ENCODE measurements at regions not wholly inside any gene's neighbourhood (a gene's known extent, or its start where the extent isn't known, plus 50 kb on each side); places are given as distances from the start of the nearest gene placed in this dataset.

- 100% methylated on average over 1 of the region's 2 CpGs for WGBS (ENCODE audit: insufficient coverage)
- Histone ChIP-seq H3K4me1 (ENCODE audit: control extremely low read depth in 1 of 4, control insufficient read depth in 4 of 4, insufficient read depth in 4 of 4, low read length in 3 of 4) (peaks cover 3 to 6% (median 6%) of the 10 kb centered on the region in 4 experiments), H3K27ac (ENCODE audit: insufficient read depth in 1 of 2, low read depth in 1 of 2, low read length in 2 of 2, poor library complexity in 1 of 2, severe bottlenecking in 2 of 2) (no peak overlapping the region), H3K4me3 (ENCODE audit: control insufficient read depth in 1 of 7, extremely low read depth in 1 of 7, insufficient read depth in 4 of 7, low read depth in 2 of 7, low read length in 6 of 7) (no peak overlapping the region), H3K36me3 (ENCODE audit: control insufficient read depth in 4 of 4, insufficient read depth in 4 of 4, low read length in 3 of 4) (no peaks in the 10 kb centered on the region), H3K9me3 (ENCODE audit: control extremely low read depth in 1 of 5, control insufficient read depth in 4 of 5, insufficient read depth in 2 of 5, low read depth in 1 of 5, low read length in 4 of 5) (no peaks in the 10 kb centered on the region), H3K27me3 (replicated peaks in 2 of 5; ENCODE audit: control insufficient read depth in 4 of 5, insufficient read depth in 5 of 5, low read length in 4 of 5) (peaks cover 0 to 20% (median 4%) of the 10 kb centered on the region in 5 experiments)
- DNase-seq = peak in 2 of 3 donors; percentile 11 to 14
- ChIA-PET CTCF (no interaction called here), POLR2A (no interaction called here)
These were observed 66.9 kb downstream of the SPATA31C2 start for GRCh38 chr9:88071331-88071730.

GRCh38 chr9:88065619-88066018 is 72.7 kb downstream of the SPATA31C2 start:
- WGBS (ENCODE audit: insufficient coverage) = 86% methylated on average over 1 of the region's 3 CpGs
- Histone ChIP-seq H3K27me3 (replicated peaks in 2 of 5; ENCODE audit: control insufficient read depth in 4 of 5, insufficient read depth in 5 of 5, low read length in 4 of 5) (no peaks in the 10 kb centered on the region), H3K9me3 (ENCODE audit: control extremely low read depth in 1 of 5, control insufficient read depth in 4 of 5, insufficient read depth in 2 of 5, low read depth in 1 of 5, low read length in 4 of 5) (no peaks in the 10 kb centered on the region), H3K4me3 (ENCODE audit: control insufficient read depth in 1 of 7, extremely low read depth in 1 of 7, insufficient read depth in 4 of 7, low read depth in 2 of 7, low read length in 6 of 7) (no peak overlapping the region), H3K4me1 (ENCODE audit: control extremely low read depth in 1 of 4, control insufficient read depth in 4 of 4, insufficient read depth in 4 of 4, low read length in 3 of 4) (no peaks in the 10 kb centered on the region), H3K27ac (ENCODE audit: insufficient read depth in 1 of 2, low read depth in 1 of 2, low read length in 2 of 2, poor library complexity in 1 of 2, severe bottlenecking in 2 of 2) (no peak overlapping the region), H3K36me3 (ENCODE audit: control insufficient read depth in 4 of 4, insufficient read depth in 4 of 4, low read length in 3 of 4) (no peaks in the 10 kb centered on the region)
- ChIA-PET POLR2A (no interaction called here), CTCF (no interaction called here)
- no peak for DNase-seq

- CTCF ChIA-PET = no interaction called here
- POLR2A ChIA-PET = no interaction called here
- 86% methylated on average over 3 of the region's 4 CpGs for WGBS (ENCODE audit: insufficient coverage)
- DNase-seq = no peak
- Histone ChIP-seq H3K9me3 (ENCODE audit: control extremely low read depth in 1 of 5, control insufficient read depth in 4 of 5, insufficient read depth in 2 of 5, low read depth in 1 of 5, low read length in 4 of 5) (no peaks in the 10 kb centered on the region), H3K4me1 (ENCODE audit: control extremely low read depth in 1 of 4, control insufficient read depth in 4 of 4, insufficient read depth in 4 of 4, low read length in 3 of 4) (no peaks in the 10 kb centered on the region), H3K36me3 (ENCODE audit: control insufficient read depth in 4 of 4, insufficient read depth in 4 of 4, low read length in 3 of 4) (no peaks in the 10 kb centered on the region), H3K27me3 (replicated peaks in 2 of 5; ENCODE audit: control insufficient read depth in 4 of 5, insufficient read depth in 5 of 5, low read length in 4 of 5) (no peaks in the 10 kb centered on the region), H3K27ac (ENCODE audit: insufficient read depth in 1 of 2, low read depth in 1 of 2, low read length in 2 of 2, poor library complexity in 1 of 2, severe bottlenecking in 2 of 2) (no peak overlapping the region), H3K4me3 (ENCODE audit: control insufficient read depth in 1 of 7, extremely low read depth in 1 of 7, insufficient read depth in 4 of 7, low read depth in 2 of 7, low read length in 6 of 7) (no peak overlapping the region)
These were observed 73.7 kb downstream of the SPATA31C2 start for GRCh38 chr9:88064554-88064953.

GRCh38 chr9:88060746-88061145 is 77.5 kb downstream of the SPATA31C2 start:
- POLR2A ChIA-PET = no interaction called here

GRCh38 chr9:88059469-88059868 is 78.8 kb downstream of the SPATA31C2 start:
- Histone ChIP-seq H3K4me3 (ENCODE audit: control insufficient read depth in 1 of 7, extremely low read depth in 1 of 7, insufficient read depth in 4 of 7, low read depth in 2 of 7, low read length in 6 of 7) (no peak overlapping the region), H3K27ac (ENCODE audit: insufficient read depth in 1 of 2, low read depth in 1 of 2, low read length in 2 of 2, poor library complexity in 1 of 2, severe bottlenecking in 2 of 2) (no peak overlapping the region), H3K27me3 (replicated peaks in 2 of 5; ENCODE audit: control insufficient read depth in 4 of 5, insufficient read depth in 5 of 5, low read length in 4 of 5) (no peaks in the 10 kb centered on the region), H3K36me3 (ENCODE audit: control insufficient read depth in 4 of 4, insufficient read depth in 4 of 4, low read length in 3 of 4) (no peaks in the 10 kb centered on the region), H3K9me3 (ENCODE audit: control extremely low read depth in 1 of 5, control insufficient read depth in 4 of 5, insufficient read depth in 2 of 5, low read depth in 1 of 5, low read length in 4 of 5) (peaks cover 0 to 5% (median 0%) of the 10 kb centered on the region in 5 experiments), H3K4me1 (ENCODE audit: control extremely low read depth in 1 of 4, control insufficient read depth in 4 of 4, insufficient read depth in 4 of 4, low read length in 3 of 4) (no peaks in the 10 kb centered on the region)
- ChIA-PET CTCF (no interaction called here), POLR2A (no interaction called here)
- no peak for DNase-seq
- 81% methylated on average over 2 of the region's 3 CpGs for WGBS (ENCODE audit: insufficient coverage)

More at GRCh38 chr9:88060746-88061145, 77.5 kb downstream of the SPATA31C2 start:
- no peaks in the 10 kb centered on the region for H3K9me3 ChIP-seq (ENCODE audit: control extremely low read depth in 1 of 5, control insufficient read depth in 4 of 5, insufficient read depth in 2 of 5, low read depth in 1 of 5, low read length in 4 of 5)
- H3K36me3 ChIP-seq (ENCODE audit: control insufficient read depth in 4 of 4, insufficient read depth in 4 of 4, low read length in 3 of 4) = no peaks in the 10 kb centered on the region
- H3K4me1 ChIP-seq (ENCODE audit: control extremely low read depth in 1 of 4, control insufficient read depth in 4 of 4, insufficient read depth in 4 of 4, low read length in 3 of 4) = no peaks in the 10 kb centered on the region
- no peaks in the 10 kb centered on the region for H3K27me3 ChIP-seq (replicated peaks in 2 of 5; ENCODE audit: control insufficient read depth in 4 of 5, insufficient read depth in 5 of 5, low read length in 4 of 5)
- WGBS (ENCODE audit: insufficient coverage) = 95% methylated on average over 7 of the region's 7 CpGs
- H3K4me3 ChIP-seq (ENCODE audit: control insufficient read depth in 1 of 7, extremely low read depth in 1 of 7, insufficient read depth in 4 of 7, low read depth in 2 of 7, low read length in 6 of 7) = no peak overlapping the region
- CTCF ChIA-PET = interaction anchor here (1.0 kb wide), 1 partner anchor 15 kb away, joined by 3 read pairs; no protein-coding TSS in a partner anchor
- H3K27ac ChIP-seq (ENCODE audit: insufficient read depth in 1 of 2, low read depth in 1 of 2, low read length in 2 of 2, poor library complexity in 1 of 2, severe bottlenecking in 2 of 2) = no peak overlapping the region
- no peak for DNase-seq

- no peaks in the 10 kb centered on the region for H3K36me3 ChIP-seq (ENCODE audit: control insufficient read depth in 4 of 4, insufficient read depth in 4 of 4, low read length in 3 of 4)
- H3K27ac ChIP-seq (ENCODE audit: insufficient read depth in 1 of 2, low read depth in 1 of 2, low read length in 2 of 2, poor library complexity in 1 of 2, severe bottlenecking in 2 of 2) = no peak overlapping the region
- H3K4me3 ChIP-seq (ENCODE audit: control insufficient read depth in 1 of 7, extremely low read depth in 1 of 7, insufficient read depth in 4 of 7, low read depth in 2 of 7, low read length in 6 of 7) = no peak overlapping the region
- DNase-seq = no peak
- 97% methylated on average over 5 of the region's 8 CpGs for WGBS (ENCODE audit: insufficient coverage)
- peaks cover 0 to 6% (median under 1%) of the 10 kb centered on the region in 4 experiments for H3K4me1 ChIP-seq (ENCODE audit: control extremely low read depth in 1 of 4, control insufficient read depth in 4 of 4, insufficient read depth in 4 of 4, low read length in 3 of 4)
- no peaks in the 10 kb centered on the region for H3K27me3 ChIP-seq (replicated peaks in 2 of 5; ENCODE audit: control insufficient read depth in 4 of 5, insufficient read depth in 5 of 5, low read length in 4 of 5)
- ChIA-PET CTCF (no interaction called here), POLR2A (no interaction called here)
- H3K9me3 ChIP-seq (ENCODE audit: control extremely low read depth in 1 of 5, control insufficient read depth in 4 of 5, insufficient read depth in 2 of 5, low read depth in 1 of 5, low read length in 4 of 5) = peaks cover 0 to 9% (median 0%) of the 10 kb centered on the region in 5 experiments
These were observed 81.4 kb downstream of the SPATA31C2 start for GRCh38 chr9:88056876-88057275.

- peaks cover 0 to 9% (median 0%) of the 10 kb centered on the region in 5 experiments for H3K9me3 ChIP-seq (ENCODE audit: control extremely low read depth in 1 of 5, control insufficient read depth in 4 of 5, insufficient read depth in 2 of 5, low read depth in 1 of 5, low read length in 4 of 5)
- H3K27me3 ChIP-seq (replicated peaks in 2 of 5; ENCODE audit: control insufficient read depth in 4 of 5, insufficient read depth in 5 of 5, low read length in 4 of 5) = no peaks in the 10 kb centered on the region
- H3K27ac ChIP-seq (ENCODE audit: insufficient read depth in 1 of 2, low read depth in 1 of 2, low read length in 2 of 2, poor library complexity in 1 of 2, severe bottlenecking in 2 of 2) = no peak overlapping the region
- peaks cover 0 to 8% (median under 1%) of the 10 kb centered on the region in 4 experiments for H3K4me1 ChIP-seq (ENCODE audit: control extremely low read depth in 1 of 4, control insufficient read depth in 4 of 4, insufficient read depth in 4 of 4, low read length in 3 of 4)
- CTCF ChIA-PET = interaction anchor here (1.0 kb wide), 1 partner anchor 102 kb away, joined by 3 read pairs; no protein-coding TSS in a partner anchor
- no peaks in the 10 kb centered on the region for H3K36me3 ChIP-seq (ENCODE audit: control insufficient read depth in 4 of 4, insufficient read depth in 4 of 4, low read length in 3 of 4)
- WGBS (ENCODE audit: insufficient coverage) = 77% methylated on average over 9 of the region's 9 CpGs
- POLR2A ChIA-PET = no interaction called here
- no peak overlapping the region for H3K4me3 ChIP-seq (ENCODE audit: control insufficient read depth in 1 of 7, extremely low read depth in 1 of 7, insufficient read depth in 4 of 7, low read depth in 2 of 7, low read length in 6 of 7)
- no peak for DNase-seq
These were observed 79.6 kb upstream of the CDK20 start for GRCh38 chr9:88053856-88054501.
